ENCODE measurements at regions not wholly inside any gene's neighbourhood (a gene's known extent, or its start where the extent isn't known, plus 50 kb on each side); places are given as distances from the start of the nearest gene placed in this dataset.

- no peak overlapping the region for H3K4me2 ChIP-seq (ENCODE audit: low read length)
- H3K4me3 ChIP-seq (ENCODE audit: low read length) = no peak overlapping the region
- H3K27ac ChIP-seq (ENCODE audit: low read depth, low read length) = no peak overlapping the region
- H3K27me3 ChIP-seq (ENCODE audit: control insufficient read depth, low read length) = no peaks in the 10 kb centered on the region
- no peaks in the 10 kb centered on the region for H3K36me3 ChIP-seq (ENCODE audit: control insufficient read depth, low read length)
- no peaks in the 10 kb centered on the region for H3K9me2 ChIP-seq (replicated peaks; ENCODE audit: control insufficient read depth, low read length)
- H3F3A ChIP-seq (ENCODE audit: control insufficient read depth, insufficient read depth) = no peaks in the 10 kb centered on the region
- TF ChIP-seq CTCF (IDR thresholded peaks at IDR 0.05; ENCODE audit: low read depth, low read length, poor library complexity, severe bottlenecking) (no peak), EZH2phosphoT487 (IDR thresholded peaks at IDR 0.05; ENCODE audit: borderline replicate concordance, low read length) (no peak)
- no peaks in the 10 kb centered on the region for H3K79me2 ChIP-seq (ENCODE audit: control insufficient read depth, low read length)
- H3K9me3 ChIP-seq (ENCODE audit: control insufficient read depth, insufficient read depth, low read length) = no peaks in the 10 kb centered on the region
- H4K20me1 ChIP-seq (ENCODE audit: control insufficient read depth, insufficient read depth, low read depth, low read length) = no peaks in the 10 kb centered on the region
- no peaks in the 10 kb centered on the region for H3K4me1 ChIP-seq (ENCODE audit: control insufficient read depth, low read length)
Observed at GRCh38 chr16:59046335-59046734, 312.2 kb upstream of the GOT2 start.

- Histone ChIP-seq H3F3A (ENCODE audit: control insufficient read depth, insufficient read depth) (no peaks in the 10 kb centered on the region), H3K79me2 (ENCODE audit: control insufficient read depth, low read length) (no peaks in the 10 kb centered on the region), H3K27ac (ENCODE audit: low read depth, low read length) (no peak overlapping the region), H3K4me2 (ENCODE audit: low read length) (no peak overlapping the region), H3K9me2 (replicated peaks; ENCODE audit: control insufficient read depth, low read length) (no peaks in the 10 kb centered on the region), H3K27me3 (ENCODE audit: control insufficient read depth, low read length) (no peaks in the 10 kb centered on the region), H3K36me3 (ENCODE audit: control insufficient read depth, low read length) (no peaks in the 10 kb centered on the region), H4K20me1 (ENCODE audit: control insufficient read depth, insufficient read depth, low read depth, low read length) (no peaks in the 10 kb centered on the region), H3K4me3 (ENCODE audit: low read length) (no peak overlapping the region), H3K4me1 (ENCODE audit: control insufficient read depth, low read length) (no peaks in the 10 kb centered on the region), H3K9me3 (ENCODE audit: control insufficient read depth, insufficient read depth, low read length) (no peaks in the 10 kb centered on the region)
- TF ChIP-seq CTCF (IDR thresholded peaks at IDR 0.05; ENCODE audit: low read depth, low read length, poor library complexity, severe bottlenecking) = no peak
- no peak for TF ChIP-seq EZH2phosphoT487 (IDR thresholded peaks at IDR 0.05; ENCODE audit: borderline replicate concordance, low read length)
Observed at GRCh38 chr16:59045501-59045900, 311.4 kb upstream of the GOT2 start.

- no peaks in the 10 kb centered on the region for H3K9me3 ChIP-seq (ENCODE audit: control insufficient read depth, insufficient read depth, low read length)
- H3K9me2 ChIP-seq (replicated peaks; ENCODE audit: control insufficient read depth, low read length) = no peaks in the 10 kb centered on the region
- no peaks in the 10 kb centered on the region for H3K79me2 ChIP-seq (ENCODE audit: control insufficient read depth, low read length)
- no peak for TF ChIP-seq EZH2phosphoT487 (IDR thresholded peaks at IDR 0.05; ENCODE audit: borderline replicate concordance, low read length)
- no peak for TF ChIP-seq CTCF (IDR thresholded peaks at IDR 0.05; ENCODE audit: low read depth, low read length, poor library complexity, severe bottlenecking)
- no peaks in the 10 kb centered on the region for H4K20me1 ChIP-seq (ENCODE audit: control insufficient read depth, insufficient read depth, low read depth, low read length)
- no peaks in the 10 kb centered on the region for H3F3A ChIP-seq (ENCODE audit: control insufficient read depth, insufficient read depth)
- H3K4me2 ChIP-seq (ENCODE audit: low read length) = no peak overlapping the region
- H3K4me3 ChIP-seq (ENCODE audit: low read length) = no peak overlapping the region
- H3K27ac ChIP-seq (ENCODE audit: low read depth, low read length) = no peak overlapping the region
- H3K4me1 ChIP-seq (ENCODE audit: control insufficient read depth, low read length) = no peaks in the 10 kb centered on the region
- H3K27me3 ChIP-seq (ENCODE audit: control insufficient read depth, low read length) = peaks cover 5% of the 10 kb centered on the region; the same call in 1 of the 2 replicates
- H3K36me3 ChIP-seq (ENCODE audit: control insufficient read depth, low read length) = no peaks in the 10 kb centered on the region
Observed at GRCh38 chr16:59044616-59045015, 310.5 kb upstream of the GOT2 start.

GRCh38 chr16:59042301-59042700, 308.2 kb upstream of the GOT2 start:
- H3K36me3 ChIP-seq (ENCODE audit: control insufficient read depth, low read length) = no peaks in the 10 kb centered on the region
- no peaks in the 10 kb centered on the region for H3F3A ChIP-seq (ENCODE audit: control insufficient read depth, insufficient read depth)
- H3K4me1 ChIP-seq (ENCODE audit: control insufficient read depth, low read length) = no peaks in the 10 kb centered on the region
- H3K27me3 ChIP-seq (ENCODE audit: control insufficient read depth, low read length) = peaks cover 5% of the 10 kb centered on the region; the same call in 1 of the 2 replicates
- no peak overlapping the region for H3K4me3 ChIP-seq (ENCODE audit: low read length)
- H3K27ac ChIP-seq (ENCODE audit: low read depth, low read length) = no peak overlapping the region
- no peak for TF ChIP-seq EZH2phosphoT487 (IDR thresholded peaks at IDR 0.05; ENCODE audit: borderline replicate concordance, low read length)
- TF ChIP-seq CTCF (IDR thresholded peaks at IDR 0.05; ENCODE audit: low read depth, low read length, poor library complexity, severe bottlenecking) = no peak
- H3K9me3 ChIP-seq (ENCODE audit: control insufficient read depth, insufficient read depth, low read length) = no peaks in the 10 kb centered on the region
- H4K20me1 ChIP-seq (ENCODE audit: control insufficient read depth, insufficient read depth, low read depth, low read length) = no peaks in the 10 kb centered on the region
- H3K4me2 ChIP-seq (ENCODE audit: low read length) = no peak overlapping the region
- no peaks in the 10 kb centered on the region for H3K79me2 ChIP-seq (ENCODE audit: control insufficient read depth, low read length)
- no peaks in the 10 kb centered on the region for H3K9me2 ChIP-seq (replicated peaks; ENCODE audit: control insufficient read depth, low read length)

Measured in DOHH2 (cell line).